DMS53 treated with DMSO at 0.1 percent for 48 hours (cell line): ENCODE measurements at regions not wholly inside any gene's neighbourhood (a gene's known extent, or its start where the extent isn't known, plus 50 kb on each side); places are given as distances from the start of the nearest gene placed in this dataset.

Experiments
- DNase-seq: peaks from one replicate; lab custom pipeline; 2025; ENCODE audit not compliant: unreplicated experiment; lab: John Stamatoyannopoulos, UW

DNA sequence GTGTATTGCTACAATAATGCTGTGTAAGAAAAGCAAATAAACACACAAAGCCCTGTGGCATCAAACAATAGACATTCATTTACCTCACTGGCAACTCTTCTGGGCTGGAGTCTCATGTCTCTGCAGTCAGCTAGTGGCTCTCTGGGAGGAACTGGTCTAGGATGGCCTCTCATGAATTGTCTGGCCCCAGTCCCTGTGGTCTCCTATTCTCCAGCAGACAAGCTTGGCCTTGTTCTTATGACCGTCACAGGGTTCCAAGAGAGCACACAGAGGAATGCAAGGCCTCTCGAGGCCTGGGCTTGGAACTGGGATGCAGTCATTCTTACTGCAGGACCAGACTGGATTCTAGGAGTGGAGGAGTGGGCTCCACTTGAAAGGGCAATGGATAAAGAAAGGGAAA, 141.2 kb upstream of the NTM start:
- DNase-seq = no peak

DNA sequence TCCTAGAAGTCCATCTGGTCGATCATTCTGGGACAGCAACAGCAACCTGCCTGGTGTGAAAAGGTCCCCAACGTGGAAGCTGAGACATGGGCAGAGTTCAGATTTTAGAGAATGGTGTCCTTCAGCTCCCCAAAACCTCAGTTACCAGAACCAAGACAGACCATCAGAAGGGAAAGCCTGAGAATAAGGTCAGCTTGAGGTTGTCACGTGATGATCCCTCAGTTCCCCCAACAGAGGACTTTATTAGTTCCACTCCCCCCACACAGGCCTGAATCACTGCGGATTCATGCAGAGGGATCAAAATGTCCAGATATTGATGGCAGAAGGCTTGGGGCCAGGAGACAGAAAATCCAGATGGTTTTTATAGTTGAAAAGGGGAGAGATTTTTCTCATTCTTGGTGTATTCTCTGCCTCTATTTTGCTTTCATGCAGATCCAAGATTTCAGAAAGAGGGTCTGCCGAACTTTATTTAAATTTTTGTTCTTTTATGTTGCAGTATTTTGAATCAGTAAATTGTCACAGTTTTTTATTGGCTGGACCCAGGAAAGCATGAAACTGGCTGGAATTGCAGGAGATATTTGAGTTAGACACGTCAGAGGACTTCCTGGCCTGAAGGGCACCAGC, 139.0 kb upstream of the NTM start:
- no peak for DNase-seq

DNA sequence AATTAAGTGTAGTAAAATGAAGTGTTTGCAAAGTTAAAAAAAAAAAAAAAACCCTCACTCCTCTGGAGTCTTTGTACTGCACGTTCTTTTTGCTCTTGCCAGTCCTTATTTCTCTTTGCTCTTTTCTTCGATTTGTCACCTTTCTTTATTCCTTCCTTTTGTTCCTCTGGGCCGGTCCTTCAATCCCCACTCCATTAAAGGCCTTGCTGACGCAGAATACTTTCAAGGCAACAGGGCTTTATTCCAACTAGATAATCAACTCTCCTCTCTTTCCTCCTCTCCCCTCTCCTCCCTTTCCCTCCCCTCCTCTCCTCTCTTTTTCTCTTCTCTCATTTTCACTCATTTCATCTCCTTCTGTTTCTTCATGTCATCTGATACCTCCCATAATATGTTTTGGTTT, 138.2 kb upstream of the NTM start:
- DNase-seq = no peak

DNA sequence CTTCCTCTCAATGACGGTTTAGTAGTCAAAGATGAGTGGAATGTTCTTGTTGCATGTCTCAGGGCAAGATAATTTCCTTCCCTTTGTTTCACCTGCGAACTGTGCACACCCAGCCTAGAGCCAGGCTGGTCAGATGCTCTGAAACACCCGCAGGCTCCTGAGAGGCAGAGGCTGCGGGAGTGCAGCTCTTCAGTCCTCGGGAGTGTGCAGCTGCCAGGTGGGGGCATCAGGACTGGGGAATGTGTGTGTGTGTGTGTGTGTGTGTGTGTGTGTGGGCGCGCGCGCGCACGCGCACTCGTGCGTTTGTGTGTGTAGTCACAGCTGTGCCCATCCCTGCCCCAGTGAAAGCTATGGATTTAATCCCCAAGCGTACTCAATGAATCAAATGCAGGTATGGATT, 136.2 kb upstream of the NTM start:
- DNase-seq = no peak

DNA sequence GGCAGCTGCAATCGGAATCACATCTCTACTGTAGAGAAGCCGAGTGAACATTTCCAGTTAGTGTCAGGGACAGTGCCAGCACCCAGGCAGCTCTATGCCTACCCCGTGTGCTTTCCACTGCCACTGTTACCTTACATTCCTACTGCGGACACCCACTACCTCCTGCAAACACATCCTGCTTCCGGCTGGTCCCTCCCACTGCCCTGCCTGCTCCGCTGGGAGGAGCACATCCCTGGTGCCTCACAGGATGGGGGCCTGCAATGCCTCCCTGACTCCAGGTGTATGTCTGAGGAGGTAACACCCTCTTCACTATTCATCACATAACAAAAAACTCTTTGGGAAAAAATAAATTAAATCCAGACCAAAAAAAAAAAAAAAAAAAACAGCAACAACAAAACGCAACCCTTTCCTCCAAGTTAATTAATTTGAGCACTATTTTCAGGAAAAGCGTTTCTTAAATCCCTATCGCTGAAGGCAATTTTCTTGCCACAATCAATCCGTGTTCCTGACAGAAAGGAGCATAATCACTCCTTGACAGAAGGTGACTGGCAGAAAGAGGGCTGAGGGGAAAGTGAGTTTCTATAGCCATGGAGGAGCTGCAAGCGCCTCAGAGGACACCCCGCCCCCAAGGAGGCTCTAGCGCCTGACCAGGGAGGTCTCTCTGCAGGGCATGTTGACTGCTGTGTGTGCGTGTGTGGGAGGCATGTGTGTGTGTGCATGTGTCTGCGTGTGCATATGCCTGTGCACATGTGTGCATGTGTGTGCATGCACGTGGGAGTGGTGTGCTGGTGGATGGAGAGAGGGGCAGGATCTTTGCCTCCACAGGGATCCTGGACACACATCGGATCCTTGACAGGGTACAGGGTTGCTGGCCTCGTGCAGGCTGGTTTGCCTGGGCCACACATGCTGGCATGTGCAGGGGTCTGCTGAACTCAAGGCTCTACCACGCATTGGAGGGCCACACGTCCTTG, 134.8 kb upstream of the NTM start:
- DNase-seq = no peak

DNA sequence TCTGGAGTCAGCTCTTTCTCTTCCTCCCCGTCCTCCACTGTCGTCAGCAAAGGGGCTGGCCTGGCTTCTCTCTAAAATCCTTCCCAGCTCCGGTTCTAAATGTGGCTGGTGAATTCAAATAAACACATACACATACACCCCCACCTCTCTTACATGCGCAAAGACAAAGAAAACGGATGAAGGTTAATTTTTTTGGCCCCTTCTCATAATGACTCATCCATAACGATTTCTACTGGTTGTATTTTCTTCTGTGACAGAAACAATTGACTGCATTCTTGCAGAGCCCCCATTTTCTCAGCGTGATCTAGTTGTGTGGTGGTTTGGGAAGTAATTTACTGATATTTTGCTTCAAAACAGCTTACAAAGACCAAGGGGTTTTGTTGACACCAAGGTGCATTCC, 130.0 kb upstream of the NTM start:
- no peak for DNase-seq

DNA sequence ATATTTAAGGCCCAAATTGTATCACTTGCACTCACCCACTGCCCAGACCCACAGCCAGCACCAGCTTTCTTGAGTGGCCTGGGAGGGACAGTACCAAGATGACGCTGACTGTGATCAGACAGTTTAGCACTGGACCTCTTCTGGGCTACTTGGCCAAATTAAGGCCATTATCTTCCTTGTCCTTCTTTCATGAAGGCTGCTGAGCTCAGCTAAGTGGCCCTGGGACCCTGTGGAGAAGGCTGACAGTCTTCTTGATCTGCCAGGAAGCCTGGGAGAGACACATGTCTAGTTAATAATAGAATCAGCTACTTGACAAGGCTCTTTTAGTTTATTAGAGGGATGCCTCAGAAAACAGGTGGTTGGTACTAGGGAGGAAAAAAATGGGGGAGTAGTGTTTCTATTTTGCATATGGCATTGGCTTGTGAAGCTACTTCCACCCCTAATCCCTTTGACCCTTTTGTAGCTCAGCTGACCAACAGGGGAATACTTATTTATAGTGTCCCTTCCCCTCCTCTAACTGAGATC, 127.9 kb upstream of the NTM start:
- DNase-seq = no peak

DNA sequence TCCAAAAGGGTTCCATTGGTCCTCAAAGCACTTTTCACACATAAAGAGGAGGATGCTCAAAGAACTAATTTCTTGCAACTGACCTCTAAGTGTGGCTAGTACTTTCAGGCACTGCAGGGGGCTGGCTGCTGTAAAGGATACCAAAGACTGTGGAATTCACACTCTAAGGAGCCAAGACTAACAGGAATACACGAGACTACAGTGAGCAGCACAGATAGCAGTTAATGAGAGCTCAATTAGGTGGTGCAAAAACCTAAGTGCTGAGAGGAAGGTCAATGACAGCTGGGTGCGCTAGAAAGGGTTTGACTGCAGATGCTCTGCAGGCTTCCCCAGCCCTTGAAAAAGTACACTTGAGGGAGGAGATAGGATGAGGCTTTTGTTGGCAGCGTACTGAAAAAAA, 124.3 kb upstream of the NTM start:
- no peak for DNase-seq

DNA sequence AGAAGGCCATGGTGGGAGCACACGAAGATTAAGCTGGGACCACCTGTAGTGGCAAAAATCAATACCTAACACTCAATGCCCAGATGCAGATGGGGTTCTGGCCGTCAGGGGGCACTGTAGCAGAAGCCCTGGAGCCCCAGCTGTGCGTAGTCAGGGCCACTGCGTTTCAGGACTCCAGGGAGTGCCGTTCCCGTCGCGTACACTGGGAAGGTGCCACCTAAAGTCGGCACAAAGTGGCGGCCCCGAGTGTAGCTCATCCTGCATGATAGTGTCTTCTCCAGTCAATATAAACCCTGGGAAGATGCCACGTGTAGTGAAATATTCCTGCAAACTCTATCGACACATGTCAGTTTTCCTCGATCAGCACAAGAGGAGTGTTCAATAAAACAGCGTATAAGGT, 123.8 kb upstream of the NTM start:
- DNase-seq = no peak

DNA sequence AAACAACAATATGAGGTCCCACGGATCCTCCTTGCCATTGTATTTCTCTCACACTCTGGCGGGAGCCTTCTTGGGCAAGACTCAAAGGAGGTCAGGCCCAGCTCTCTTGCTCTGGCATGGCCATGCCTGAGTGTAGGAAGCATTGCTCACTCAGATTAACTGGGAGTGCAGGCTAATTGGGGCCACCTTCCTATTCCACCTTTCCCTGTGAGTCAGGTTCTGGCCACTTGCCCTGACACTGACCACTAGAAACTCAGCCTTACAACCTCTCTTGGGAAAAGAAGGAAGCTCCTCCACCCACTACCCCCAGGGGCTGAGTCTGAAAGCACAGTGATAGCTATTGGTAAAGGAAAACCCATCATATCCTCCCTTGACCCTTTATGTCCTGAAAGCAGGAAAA, 121.8 kb upstream of the NTM start:
- DNase-seq = no peak

DNA sequence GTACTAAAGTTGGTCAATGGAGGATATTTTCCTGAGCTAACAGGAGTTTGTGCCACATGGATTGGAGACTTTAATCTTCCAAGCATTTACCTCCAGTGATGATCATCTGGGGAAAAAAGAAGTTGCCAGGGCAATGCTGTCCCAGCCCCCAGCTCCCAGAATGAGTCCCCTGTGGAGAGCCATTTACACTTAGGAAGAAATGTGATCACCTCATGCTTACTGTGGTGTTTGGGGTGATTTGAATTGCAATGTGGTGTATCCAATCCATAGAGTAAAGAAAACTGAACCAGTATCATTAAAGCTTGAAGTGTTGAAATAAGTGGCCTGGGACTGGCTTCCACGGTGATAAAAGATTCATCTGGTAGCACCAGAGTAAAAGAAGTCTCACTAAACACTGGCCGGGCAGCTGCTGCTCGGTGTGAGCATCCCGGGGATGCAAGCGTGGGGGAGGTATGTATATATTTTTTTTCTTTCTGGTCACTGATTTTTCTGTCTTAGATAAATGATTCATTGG, 117.2 kb upstream of the NTM start:
- no peak for DNase-seq

DNA sequence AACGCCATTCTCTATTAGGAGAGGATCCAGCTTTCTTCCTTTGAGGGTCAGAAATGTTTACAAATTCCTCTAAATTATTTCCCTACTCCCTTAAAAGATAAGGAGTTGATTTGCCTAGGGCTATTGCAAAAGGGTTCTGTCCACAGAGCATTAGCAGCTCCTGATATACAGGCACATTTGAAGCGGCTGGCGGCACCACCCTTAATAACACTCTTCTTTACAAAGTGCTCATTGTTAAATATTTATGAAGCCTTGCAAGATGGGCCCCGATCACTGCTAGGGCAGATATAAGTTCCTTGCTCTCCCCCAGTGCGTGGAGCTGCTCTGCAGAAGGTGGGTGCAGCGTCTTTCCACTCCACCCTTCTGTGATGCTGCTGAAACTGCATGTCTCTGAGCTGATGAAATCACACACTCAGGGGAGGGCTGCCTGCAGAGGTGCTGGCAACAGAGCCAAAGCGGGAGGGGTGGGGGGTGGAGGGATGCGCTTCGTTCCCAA, 116.7 kb upstream of the NTM start:
- no peak for DNase-seq

DNA sequence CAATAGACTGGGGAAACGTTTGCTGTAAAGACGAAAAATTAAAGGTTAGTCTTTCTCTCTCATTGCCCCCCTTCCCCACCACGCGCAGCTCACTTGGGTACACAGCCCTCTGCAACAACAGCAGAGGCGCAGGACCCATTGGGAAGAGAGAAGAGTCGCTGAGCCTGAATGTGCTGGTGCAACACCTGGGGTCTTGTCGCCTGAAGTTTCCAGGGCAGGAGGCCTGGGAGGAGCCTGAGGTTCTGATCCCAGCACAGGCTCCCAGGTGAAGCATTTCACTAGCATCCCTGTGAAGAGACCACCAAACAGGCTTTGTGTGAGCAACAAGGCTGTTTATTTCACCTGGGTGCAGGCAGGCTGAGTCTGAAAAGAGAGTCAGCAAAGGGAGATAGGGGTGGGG, 116.2 kb upstream of the NTM start:
- DNase-seq = no peak

DNA sequence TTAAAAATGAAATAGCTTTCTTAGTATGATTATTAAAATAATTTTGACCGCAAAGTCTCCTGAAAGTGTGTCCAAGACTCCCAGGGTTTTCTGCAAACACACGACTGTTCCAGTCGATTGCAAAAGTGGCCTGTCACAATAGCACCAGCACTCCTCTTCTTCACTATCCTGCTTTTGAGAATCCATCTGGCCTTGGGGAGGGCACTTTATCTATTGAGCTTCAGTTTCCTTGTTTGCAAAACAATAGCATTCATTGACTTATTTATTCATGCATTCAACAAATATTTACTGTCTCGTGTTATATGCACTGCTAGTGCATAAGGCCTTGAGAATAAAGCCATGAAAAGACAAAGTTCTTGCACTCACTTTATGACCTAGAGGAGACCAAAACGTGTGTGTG, 96.2 kb upstream of the NTM start:
- no peak for DNase-seq

DNA sequence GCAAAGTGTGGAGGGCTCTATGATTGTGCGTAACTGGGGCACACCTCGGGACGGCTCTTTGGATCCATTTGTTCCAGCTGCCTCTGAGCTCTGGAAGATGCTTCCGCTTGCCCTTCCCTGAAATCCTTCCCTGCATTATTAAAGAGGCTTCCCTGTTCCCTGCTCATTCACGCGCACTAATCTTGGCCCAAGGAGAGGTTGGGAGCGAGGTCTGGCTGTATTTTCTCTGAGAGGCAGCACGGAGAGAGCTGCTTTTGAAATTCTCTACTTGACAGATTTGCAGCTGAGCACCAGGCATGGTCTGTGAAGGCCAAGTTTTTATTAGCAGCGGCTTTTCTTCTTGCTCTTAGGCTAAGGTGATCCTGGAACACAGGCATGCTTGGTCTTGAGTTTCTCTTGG, 94.8 kb upstream of the NTM start:
- DNase-seq = no peak

DNA sequence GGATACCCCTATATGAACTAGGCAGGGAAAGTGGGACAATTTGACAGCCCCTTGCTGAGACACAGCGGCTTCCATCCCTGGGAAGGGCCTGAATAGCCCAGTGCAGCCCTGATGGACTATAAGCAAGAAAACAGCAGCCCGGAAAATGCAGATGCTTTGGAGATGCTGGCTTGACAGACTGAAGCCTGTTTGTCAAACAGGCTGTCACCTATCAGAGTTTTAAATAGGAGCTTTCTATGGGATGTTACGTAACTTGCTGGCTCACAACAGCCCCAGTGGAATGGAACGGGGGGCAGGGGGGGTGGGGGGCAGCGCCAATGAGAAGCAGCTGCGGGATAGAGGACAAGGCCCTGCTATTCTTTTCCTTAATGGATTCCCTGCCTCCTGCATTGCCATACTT, 91.9 kb upstream of the NTM start:
- no peak for DNase-seq

DNA sequence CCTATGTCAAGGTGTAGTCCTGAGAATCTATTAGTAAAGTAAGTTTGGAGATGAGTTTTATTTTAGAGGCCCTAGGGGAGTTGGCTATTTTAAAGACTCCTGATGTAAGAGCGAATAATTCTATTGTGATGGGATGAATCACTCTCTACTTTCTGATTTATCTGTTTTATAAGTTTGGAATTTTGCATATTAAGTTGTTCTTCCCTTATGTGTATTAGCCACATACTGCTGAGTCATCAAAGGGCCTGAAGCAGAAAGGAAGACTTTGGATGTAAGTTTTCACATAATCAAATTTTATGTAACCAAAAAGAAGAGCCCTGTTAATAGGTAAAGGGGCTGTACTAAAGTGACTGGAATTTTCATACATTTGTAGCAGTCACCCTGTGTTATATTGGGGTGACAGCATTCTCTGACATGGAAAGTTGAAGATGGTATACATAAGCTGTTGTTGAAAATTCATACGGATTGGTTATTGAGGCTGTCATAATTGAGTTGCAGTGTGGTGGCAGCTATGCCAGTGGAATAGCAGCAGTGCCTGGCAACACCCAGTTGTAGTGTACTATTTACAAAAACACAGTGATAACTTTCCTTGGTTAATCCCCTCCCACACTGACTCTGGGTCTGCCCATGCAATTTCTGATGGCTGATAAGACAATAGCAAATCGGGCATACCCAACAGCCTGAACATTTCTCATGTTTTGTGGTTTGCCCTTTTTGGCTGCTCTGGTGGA, 90.6 kb upstream of the NTM start:
- DNase-seq = no peak

DNA sequence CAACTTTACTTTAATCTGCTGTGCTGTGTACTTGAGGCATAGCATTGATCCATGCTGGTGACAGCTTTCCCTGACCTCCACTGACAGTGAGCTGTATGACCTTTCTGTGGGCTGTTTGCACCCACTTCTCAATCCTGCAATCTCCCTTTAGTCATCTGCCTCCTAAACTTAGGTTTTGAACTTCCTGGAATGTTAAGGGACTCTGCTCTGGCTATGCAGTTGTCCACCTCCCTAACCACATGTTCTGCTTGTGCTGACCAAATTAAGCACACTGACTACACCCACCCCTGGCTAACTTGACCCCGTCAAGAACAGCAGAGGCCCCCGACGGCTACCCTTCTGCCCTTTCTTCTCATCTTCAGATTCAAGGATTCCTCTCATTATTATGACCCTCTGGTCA, 89.1 kb upstream of the NTM start:
- no peak for DNase-seq

DNA sequence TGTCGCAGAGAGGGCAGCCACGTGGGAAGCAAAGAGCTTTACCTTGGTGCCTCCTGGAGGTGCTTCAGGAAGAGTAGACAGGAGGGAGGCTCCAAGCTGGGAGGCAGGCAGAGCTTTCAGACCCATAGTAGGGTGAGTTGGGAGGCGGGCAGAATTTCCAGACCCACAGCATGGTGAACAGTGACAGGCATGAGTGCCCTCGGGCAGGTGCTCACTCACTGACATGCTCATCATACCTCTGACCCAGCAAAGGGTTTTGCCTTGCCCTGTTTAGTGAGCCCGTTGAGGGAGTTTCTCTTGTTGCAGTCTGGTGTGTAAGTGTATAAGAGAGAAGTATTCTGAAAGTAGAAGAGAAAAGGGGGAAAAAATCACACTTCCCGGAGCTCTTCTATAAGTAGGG, 86.4 kb upstream of the NTM start:
- no peak for DNase-seq

DNA sequence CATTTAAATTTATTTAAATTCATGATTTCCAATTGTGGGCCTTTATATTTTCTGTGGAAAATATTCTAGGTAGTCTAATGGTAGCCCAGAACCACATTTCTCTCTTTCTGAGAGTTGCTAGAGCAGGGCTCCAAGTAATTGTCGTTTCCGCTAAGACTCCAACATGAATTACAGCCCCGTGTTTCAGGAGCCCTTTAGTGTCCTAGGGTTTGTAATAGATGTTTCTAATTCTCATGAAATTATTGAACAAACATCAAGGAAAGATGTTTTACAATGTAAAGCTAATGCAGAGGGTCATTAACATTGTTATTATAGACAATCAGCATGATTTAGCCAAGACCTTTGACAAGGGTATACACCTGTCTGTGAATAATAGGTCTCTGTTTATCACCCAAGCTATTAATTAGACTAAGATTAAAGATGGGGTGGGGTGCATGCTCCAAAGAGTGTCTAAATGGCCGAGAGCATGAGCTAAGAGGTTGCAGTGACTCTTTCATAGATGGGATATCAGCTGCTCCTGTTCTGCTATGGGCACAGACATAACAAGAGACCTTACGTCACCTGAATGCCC, 81.8 kb upstream of the NTM start:
- no peak for DNase-seq

DNA sequence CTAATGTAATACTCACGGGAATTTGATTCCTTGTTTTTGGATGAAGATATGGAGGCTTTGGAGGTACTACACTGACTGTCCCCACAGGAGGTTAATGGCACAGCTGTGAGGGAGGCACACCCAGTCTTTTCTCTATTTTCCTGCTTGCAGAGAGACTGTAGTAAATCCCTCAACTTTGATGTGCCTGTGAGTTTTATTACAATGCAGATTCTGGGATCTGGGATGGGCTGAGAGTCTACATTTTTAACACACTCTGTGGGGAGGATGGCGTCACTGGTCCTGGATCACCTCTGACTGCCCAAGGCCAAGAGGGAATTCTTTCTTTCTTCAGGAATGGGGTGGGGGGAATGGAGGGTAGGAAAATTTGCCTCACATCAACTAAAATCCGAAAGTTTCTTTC, 80.2 kb upstream of the NTM start:
- DNase-seq = no peak
